ENCODE measurements at regions not wholly inside any gene's neighbourhood (a gene's known extent, or its start where the extent isn't known, plus 50 kb on each side); places are given as distances from the start of the nearest gene placed in this dataset.

DNA sequence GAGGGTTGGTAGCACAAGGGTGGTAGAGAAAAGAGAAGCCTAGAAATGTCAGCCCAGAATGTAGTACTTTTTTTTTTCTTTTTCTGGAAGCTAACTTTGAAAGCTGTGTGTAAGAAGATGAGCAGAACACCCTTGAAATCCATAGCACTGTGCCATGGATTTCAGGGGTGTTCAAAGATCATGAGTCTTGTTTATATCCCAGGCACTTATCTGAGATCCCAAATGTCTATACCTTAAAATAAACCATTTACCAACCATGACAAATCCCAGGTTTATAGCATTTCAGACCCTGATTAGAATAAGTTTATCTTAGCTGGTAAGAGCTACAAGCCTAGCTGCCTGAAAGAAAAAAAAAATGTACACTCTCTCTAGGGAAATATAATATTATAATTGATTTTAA, 389.9 kb upstream of the ANXA10 start:
- TF ChIP-seq POLR2A (IDR thresholded peaks at IDR 0.05; ENCODE audit: low read depth, low read length) (no peak), POLR2AphosphoS5 (IDR thresholded peaks at IDR 0.05; ENCODE audit: low read depth, low read length) (no peak), TAF1 (IDR thresholded peaks at IDR 0.05; ENCODE audit: low read depth, low read length) (no peak)

Data from GM12891 (cell line).